Psoas muscle (tissue), 7 donors: ENCODE measurements at regions not wholly inside any gene's neighbourhood (a gene's known extent, or its start where the extent isn't known, plus 50 kb on each side); places are given as distances from the start of the nearest gene placed in this dataset.

Source experiments
- ATAC-seq, 4 donors: fragments of 200-7000 bp; cut with Tn5 transposase; one replicate each; pipeline ENCODE4 v1.9.1; 2020; ENCODE audit warnings: moderate library complexity in 3 of 4, mild to moderate bottlenecking in 2 of 4
- DNase-seq, 2 donors: peaks; one replicate each; pipeline ENCODE4 v3.0.0-alpha.2; 2020
- H3K27ac ChIP-seq: fragments of 200-600 bp; one replicate; pipeline ENCODE4 v1.8.0; 2022
- H3K27me3 ChIP-seq, 3 donors: fragments of 200-600 bp in 1 of 3; one replicate each; pipeline versions ENCODE4 v1.6.1 to v1.8.0; 2013 to 2022; ENCODE audit warnings: low read length in 2 of 3, mild to moderate bottlenecking in 2 of 3, moderate library complexity in 1 of 3; ENCODE audit not compliant: insufficient read depth in 3 of 3
- H3K36me3 ChIP-seq, 2 donors: fragments of 200-600 bp in 1 of 2; one replicate each; pipeline versions ENCODE4 v1.6.1 to v1.8.0; 2013 to 2022; ENCODE audit warnings: low read depth in 1 of 2, mild to moderate bottlenecking in 1 of 2, moderate library complexity in 1 of 2; ENCODE audit not compliant: insufficient read depth in 1 of 2
- H3K4me1 ChIP-seq: fragments of 200-600 bp; one replicate; pipeline ENCODE4 v1.8.0; 2022
- H3K4me3 ChIP-seq: fragments of 200-600 bp; one replicate; pipeline ENCODE4 v1.8.0; 2022; ENCODE audit warnings: mild to moderate bottlenecking
- H3K9me3 ChIP-seq: fragments of 200-600 bp; one replicate; pipeline ENCODE4 v1.8.0; 2022
- CTCF ChIP-seq: fragments of 200-600 bp; IDR thresholded peaks from one replicate; pipeline ENCODE4 v1.8.0; 2022; ENCODE audit warnings: antibody characterized with exemption
- WGBS, 3 donors: extraction: QIAGEN DNeasy Blood & Tissue Kit; methylation state at CpG; one replicate each; pipeline versions ENCODE4 v1.1.6 to v1.1.7; 2013; 5-methylcytosine and 5-hydroxymethylcytosine counted together
- intact Hi-C, 2 donors: fragments of 100-400 bp; cut with DNase I; formaldehyde crosslinking; loops; one replicate each; pipeline versions ENCODE4 v1.11.0 to v1.14.2; 2022
- donor health status: healthy with polysubstance abuse.
- donor health status: DM: no; HTN: no; CAD: no; lungs with moderate emphysema.
- donor health status: Bipolar disorder and iron deficiency.
- donor health status: healthy.
- donor health status: DM: yes; HTN: yes; CAD: no.
- donor health status: DM: no; HTN: no; CAD: no.
- donor health status: DM: yes; HTN: yes; CAD: no.

GRCh38 chr1:82392513-82392912 is 591.8 kb downstream of the ADGRL2 start:
- TF ChIP-seq CTCF, result no peak
- 91 to 95% (median 95%) methylated on average over 2 of the region's 2 CpGs for WGBS, 3 donors

DNA sequence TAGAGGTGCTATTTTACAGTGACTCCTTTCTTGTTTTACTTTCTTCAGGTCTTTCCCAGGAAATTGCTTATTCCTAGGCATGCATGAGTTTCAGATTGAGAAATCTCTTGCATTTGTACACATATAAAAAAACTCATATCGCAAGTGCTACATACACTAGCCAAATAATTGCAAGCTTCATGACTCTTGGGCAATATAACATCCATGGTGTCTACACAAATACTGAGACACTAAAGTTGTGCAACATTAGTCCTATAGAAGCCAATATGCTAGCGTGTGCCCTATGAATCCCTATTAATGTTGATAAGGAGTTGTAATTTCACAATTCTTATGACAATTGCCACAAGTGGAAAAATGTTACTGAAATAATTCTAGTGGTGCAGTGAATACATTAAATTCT is 591.0 kb downstream of the ADGRL2 start:
- DNase-seq, result no peak
- Histone ChIP-seq H3K36me3 (no peaks in the 10 kb centered on the region), H3K4me1 (no peaks in the 10 kb centered on the region), H3K9me3 (no peaks in the 10 kb centered on the region), H3K4me3 (no peak overlapping the region), H3K27me3 (no peaks in the 10 kb centered on the region), H3K27ac (no peak overlapping the region)
- ATAC-seq, result no peak
- intact Hi-C loops, result no loop called here
- 95 to 99% (median 96%) methylated on average over 2 of the region's 2 CpGs for WGBS, 3 donors
- no peak for TF ChIP-seq CTCF

More at GRCh38 chr1:82392513-82392912, 591.8 kb downstream of the ADGRL2 start:
- H3K9me3 ChIP-seq, result no peaks in the 10 kb centered on the region
- no peaks in the 10 kb centered on the region for H3K27me3 ChIP-seq
- intact Hi-C loops, result no loop called here
- no peak overlapping the region for H3K4me3 ChIP-seq
- H3K36me3 ChIP-seq, result no peaks in the 10 kb centered on the region
- H3K4me1 ChIP-seq, result no peaks in the 10 kb centered on the region
- H3K27ac ChIP-seq, result no peak overlapping the region
- ATAC-seq (no peak), DNase-seq (no peak)

GRCh38 chr1:82390627-82391026 is 589.9 kb downstream of the ADGRL2 start:
- Histone ChIP-seq H3K4me3 (no peak overlapping the region), H3K36me3 (no peaks in the 10 kb centered on the region), H3K4me1 (no peaks in the 10 kb centered on the region), H3K9me3 (no peaks in the 10 kb centered on the region), H3K27me3 (no peaks in the 10 kb centered on the region), H3K27ac (no peak overlapping the region)
- DNase-seq, result no peak
- ATAC-seq, result no peak
- no peak for TF ChIP-seq CTCF
- intact Hi-C loops, result no loop called here
- WGBS, 3 donors, result 52 to 82% (median 75%) methylated on average over 1 of the region's 1 CpG

DNA sequence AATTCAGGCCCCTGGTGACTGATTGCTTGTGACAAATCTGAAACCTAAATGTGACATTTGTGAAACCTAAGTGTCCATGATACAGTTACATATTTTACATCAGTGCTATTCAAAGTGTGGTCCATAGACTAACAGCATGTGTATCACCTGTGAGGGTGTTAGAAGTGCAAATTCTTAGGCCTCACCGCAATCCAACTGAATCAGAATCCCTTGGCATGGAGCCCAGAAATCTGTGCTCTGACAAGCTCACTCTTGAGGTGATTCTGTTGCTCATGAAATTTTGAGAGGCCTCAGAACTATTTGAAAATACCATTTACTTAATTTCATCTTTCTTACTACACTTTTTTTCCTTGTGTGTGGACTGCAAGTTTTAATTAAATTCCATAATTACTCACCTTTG is 587.9 kb downstream of the ADGRL2 start:
- H3K27ac ChIP-seq, result no peak overlapping the region
- H3K4me1 ChIP-seq, result no peaks in the 10 kb centered on the region
- intact Hi-C loops, result no loop called here
- ATAC-seq (no peak), DNase-seq (no peak)
- no peaks in the 10 kb centered on the region for H3K36me3 ChIP-seq
- 52 to 58% (median 57%) methylated on average over 1 of the region's 1 CpG for WGBS, 3 donors
- no peaks in the 10 kb centered on the region for H3K9me3 ChIP-seq
- no peak overlapping the region for H3K4me3 ChIP-seq
- no peak for TF ChIP-seq CTCF
- H3K27me3 ChIP-seq, result no peaks in the 10 kb centered on the region

- H3K27me3 ChIP-seq, result no peaks in the 10 kb centered on the region
- no peaks in the 10 kb centered on the region for H3K4me1 ChIP-seq
- no peak for DNase-seq
- H3K36me3 ChIP-seq, result no peaks in the 10 kb centered on the region
- intact Hi-C loops, result no loop called here
- no peak for TF ChIP-seq CTCF
- no peak for ATAC-seq
- no peak overlapping the region for H3K4me3 ChIP-seq
- 57 to 63% (median 63%) methylated on average over 2 of the region's 2 CpGs for whole genome bisulfite sequencing, 3 donors
- H3K27ac ChIP-seq, result no peak overlapping the region
- H3K9me3 ChIP-seq, result no peaks in the 10 kb centered on the region
Observed at GRCh38 chr1:82387012-82387366, 586.3 kb downstream of the ADGRL2 start.
